H9 (cell line): ENCODE measurements at regions not wholly inside any gene's neighbourhood (a gene's known extent, or its start where the extent isn't known, plus 50 kb on each side); places are given as distances from the start of the nearest gene placed in this dataset.

Experiments
- DNase-seq: peaks from one replicate; pipeline ENCODE4 v3.0.0-alpha.2; 2017
- H2AFZ ChIP-seq: one replicate; pipeline ENCODE4 v1.6.1; 2013; ENCODE audit warnings: mild to moderate bottlenecking, low read length, control low read depth, moderate library complexity
- H2AK5ac ChIP-seq: 2 replicates; pipeline ENCODE4 v1.6.1; 2013; ENCODE audit warnings: low read length, control low read depth, mixed read lengths; ENCODE audit not compliant: insufficient read length
- H2BK120ac ChIP-seq: one replicate; pipeline ENCODE4 v1.6.1; 2013; ENCODE audit warnings: low read depth, mild to moderate bottlenecking, low read length, control low read depth, inconsistent platforms; ENCODE audit not compliant: poor library complexity, severe bottlenecking
- H2BK12ac ChIP-seq: 2 replicates; pipeline ENCODE4 v1.6.1; 2013; ENCODE audit warnings: low read length, control low read depth, mixed read lengths, low read depth; ENCODE audit not compliant: insufficient read length
- H2BK15ac ChIP-seq: 2 replicates; pipeline ENCODE4 v1.6.1; 2013; ENCODE audit warnings: low read depth, low read length, control low read depth
- H2BK20ac ChIP-seq: one replicate; pipeline ENCODE4 v1.6.1; 2013; ENCODE audit warnings: low read depth, mild to moderate bottlenecking, low read length, control low read depth, inconsistent platforms; ENCODE audit not compliant: poor library complexity, severe bottlenecking
- H2BK5ac ChIP-seq: 2 replicates; pipeline ENCODE4 v1.6.1; 2013; ENCODE audit warnings: low read length, control low read depth, mixed read lengths; ENCODE audit not compliant: insufficient read length
- H3K14ac ChIP-seq: 2 replicates; pipeline ENCODE4 v1.6.1; 2013; ENCODE audit warnings: low read length, control low read depth; ENCODE audit not compliant: insufficient read depth
- H3K18ac ChIP-seq: 2 replicates; pipeline ENCODE4 v1.6.1; 2013; ENCODE audit warnings: low read depth, mild to moderate bottlenecking, mixed read lengths, low read length, control low read depth; ENCODE audit not compliant: insufficient read length
- H3K23ac ChIP-seq: 2 replicates; pipeline ENCODE4 v1.6.1; 2013; ENCODE audit warnings: low read length, control low read depth, mixed read lengths, low read depth; ENCODE audit not compliant: insufficient read length
- H3K23me2 ChIP-seq: 2 replicates; pipeline ENCODE4 v1.6.1; 2013; ENCODE audit warnings: low read depth, mild to moderate bottlenecking, mixed read lengths, low read length, control low read depth; ENCODE audit not compliant: insufficient read length, poor library complexity, severe bottlenecking
- H3K27ac ChIP-seq: 2 replicates; pipeline ENCODE4 v1.5.1; 2013; ENCODE audit warnings: low read length, control low read depth, mixed read lengths, low read depth; ENCODE audit not compliant: insufficient read length
- H3K27me3 ChIP-seq: 2 replicates; pipeline ENCODE4 v1.6.1; 2013; ENCODE audit warnings: low read length, control low read depth, inconsistent platforms; ENCODE audit not compliant: insufficient read depth
- H3K4ac ChIP-seq: 2 replicates; pipeline ENCODE4 v1.6.1; 2013; ENCODE audit warnings: low read depth, mild to moderate bottlenecking, control low read depth, inconsistent platforms, low read length, moderate library complexity
- H3K4me1 ChIP-seq: 2 replicates; pipeline ENCODE4 v1.6.1; 2013; ENCODE audit warnings: low read length, control low read depth, inconsistent platforms; ENCODE audit not compliant: insufficient read depth
- H3K4me2 ChIP-seq: 2 replicates; pipeline ENCODE4 v1.6.1; 2013; ENCODE audit warnings: low read length, control low read depth, mixed read lengths; ENCODE audit not compliant: insufficient read length, insufficient read depth
- H3K56ac ChIP-seq: 2 replicates; pipeline ENCODE4 v1.6.1; 2013; ENCODE audit warnings: low read depth, mild to moderate bottlenecking, mixed read lengths, low read length, control low read depth; ENCODE audit not compliant: insufficient read length
- H3K79me1 ChIP-seq: 2 replicates; pipeline ENCODE4 v1.6.1; 2013; ENCODE audit warnings: low read depth, mild to moderate bottlenecking, moderate library complexity, low read length, control low read depth, inconsistent platforms; ENCODE audit not compliant: insufficient read depth, poor library complexity, severe bottlenecking
- H3K79me2 ChIP-seq: 2 replicates; pipeline ENCODE4 v1.6.1; 2013; ENCODE audit warnings: low read length, control low read depth, inconsistent platforms; ENCODE audit not compliant: insufficient read depth
- H3K9ac ChIP-seq: 2 replicates; pipeline ENCODE4 v1.6.1; 2013; ENCODE audit warnings: low read length, control low read depth, mixed read lengths; ENCODE audit not compliant: insufficient read length; ENCODE audit errors: extremely low read depth
- H3K9me3 ChIP-seq: one replicate; pipeline ENCODE4 v1.6.1; 2013; ENCODE audit warnings: low read depth, low read length, inconsistent platforms; ENCODE audit not compliant: control insufficient read depth
- H3T11ph ChIP-seq: one replicate; pipeline ENCODE4 v1.6.1; 2013; ENCODE audit warnings: mild to moderate bottlenecking, low read length, control low read depth, inconsistent platforms
- H4K20me1 ChIP-seq: one replicate; pipeline ENCODE4 v1.6.1; 2013; ENCODE audit not compliant: control insufficient read depth, insufficient read length, insufficient read depth
- H4K5ac ChIP-seq: 2 replicates; pipeline ENCODE4 v1.6.1; 2013; ENCODE audit warnings: low read depth, mild to moderate bottlenecking, mixed read lengths, low read length, control low read depth; ENCODE audit not compliant: insufficient read length
- H4K8ac ChIP-seq: replicated peaks from 2 replicates; pipeline ENCODE4 v1.6.1; 2013; ENCODE audit warnings: low read length, control low read depth, mixed read lengths, low read depth; ENCODE audit not compliant: insufficient read length
- H4K91ac ChIP-seq: 2 replicates; pipeline ENCODE4 v1.6.1; 2013; ENCODE audit warnings: low read depth, mild to moderate bottlenecking, moderate library complexity, mixed read lengths, low read length, control low read depth; ENCODE audit not compliant: insufficient read length
- H3K27ac Mint-ChIP-seq, 3 experiments: 2 replicates in 2 of 3; 3 replicates in 1 of 3; pipeline ENCODE4 v1.8.0; 2020 to 2021; ENCODE audit warnings: mixed read lengths in 3 of 3, mild to moderate bottlenecking in 1 of 3, moderate library complexity in 1 of 3
- H3K27me3 Mint-ChIP-seq: 2 replicates; pipeline ENCODE4 v1.8.0; 2021; ENCODE audit warnings: low read depth, mild to moderate bottlenecking, moderate library complexity, mixed read lengths
- H3K36me3 Mint-ChIP-seq, 3 experiments: 2 replicates in 2 of 3; 3 replicates in 1 of 3; pipeline ENCODE4 v1.8.0; 2020 to 2021; ENCODE audit warnings: low read depth in 3 of 3, mixed read lengths in 3 of 3; ENCODE audit not compliant: insufficient read depth in 1 of 3
- H3K4me1 Mint-ChIP-seq, 2 experiments: 2 replicates each; pipeline ENCODE4 v1.8.0; 2020; ENCODE audit warnings: mixed read lengths in 2 of 2
- H3K4me3 Mint-ChIP-seq, 2 experiments: 2 replicates in 1 of 2; 3 replicates in 1 of 2; pipeline ENCODE4 v1.8.0; 2020 to 2021; ENCODE audit warnings: mild to moderate bottlenecking in 2 of 2, mixed read lengths in 2 of 2, moderate library complexity in 1 of 2
- H3K9me3 Mint-ChIP-seq, 2 experiments: 2 replicates in 1 of 2; 3 replicates in 1 of 2; pipeline ENCODE4 v1.8.0; 2020; ENCODE audit warnings: mild to moderate bottlenecking in 2 of 2, mixed read lengths in 2 of 2, moderate library complexity in 1 of 2
- WGBS: extraction: QIAGEN DNeasy Blood & Tissue Kit; methylation state at CpG from one replicate; pipeline ENCODE4 v1.1.7; 2013; ENCODE audit warnings: missing lambda C conversion rate, low lambda C conversion rate, mixed read lengths; ENCODE audit not compliant: insufficient read length; ENCODE audit errors: extremely low coverage; 5-methylcytosine and 5-hydroxymethylcytosine counted together
- TF ChIP-seq, protein P1 (sequence below): fragments of 200-600 bp; sonication (generic); conservative IDR thresholded peaks from 3 replicates; pipeline ENCODE4 v1.8.0; 2021; ENCODE audit warnings: antibody characterized with exemption, mild to moderate bottlenecking

- H3K14ac ChIP-seq: no peak overlapping the region
- H3K27ac Mint-ChIP-seq: no peak overlapping the region
- peaks cover 10 to 12% of the 10 kb centered on the region in 2 experiments for H3K9me3 Mint-ChIP-seq
- H4K20me1 ChIP-seq: no peaks in the 10 kb centered on the region
- no peak overlapping the region for H4K8ac ChIP-seq
- no peak overlapping the region for H2AFZ ChIP-seq
- no peak overlapping the region for H3K18ac ChIP-seq
- H2BK20ac ChIP-seq: no peak overlapping the region
- no peak overlapping the region for H2BK5ac ChIP-seq
- no peak overlapping the region for H2BK12ac ChIP-seq
- H3K9ac ChIP-seq: no peak overlapping the region
- no peaks in the 10 kb centered on the region for H3K27me3 ChIP-seq
- no peak overlapping the region for H3K27ac ChIP-seq
- H3K9me3 ChIP-seq: no peaks in the 10 kb centered on the region
- H3K4me1 ChIP-seq: no peaks in the 10 kb centered on the region
- WGBS: no CpG with 5 or more reads among the region's 3 CpGs
- H3K36me3 Mint-ChIP-seq: peaks cover 0 to 13% (median 0%) of the 10 kb centered on the region in 3 experiments; a peak in 3 of 7 replicates
- no peak overlapping the region for H3K23ac ChIP-seq
- no peak overlapping the region for H3K4ac ChIP-seq
- no peaks in the 10 kb centered on the region for H3K23me2 ChIP-seq
- H4K5ac ChIP-seq: no peak overlapping the region
- H2AK5ac ChIP-seq: no peak overlapping the region
- H3K4me1 Mint-ChIP-seq: peaks cover 8% of the 10 kb centered on the region in 2 experiments; a peak in 2 of 4 replicates
- no peak overlapping the region for H3T11ph ChIP-seq
- no peak overlapping the region for H3K56ac ChIP-seq
- no peak overlapping the region for H4K91ac ChIP-seq
- DNase-seq: no peak
- no peak overlapping the region for H2BK15ac ChIP-seq
- H3K4me2 ChIP-seq: no peak overlapping the region
- no peaks in the 10 kb centered on the region for H3K27me3 Mint-ChIP-seq
- no peaks in the 10 kb centered on the region for H3K79me2 ChIP-seq
- no peak overlapping the region for H2BK120ac ChIP-seq
- H3K79me1 ChIP-seq: no peaks in the 10 kb centered on the region
- H3K4me3 Mint-ChIP-seq: no peak overlapping the region
- TF ChIP-seq, protein P1, sequence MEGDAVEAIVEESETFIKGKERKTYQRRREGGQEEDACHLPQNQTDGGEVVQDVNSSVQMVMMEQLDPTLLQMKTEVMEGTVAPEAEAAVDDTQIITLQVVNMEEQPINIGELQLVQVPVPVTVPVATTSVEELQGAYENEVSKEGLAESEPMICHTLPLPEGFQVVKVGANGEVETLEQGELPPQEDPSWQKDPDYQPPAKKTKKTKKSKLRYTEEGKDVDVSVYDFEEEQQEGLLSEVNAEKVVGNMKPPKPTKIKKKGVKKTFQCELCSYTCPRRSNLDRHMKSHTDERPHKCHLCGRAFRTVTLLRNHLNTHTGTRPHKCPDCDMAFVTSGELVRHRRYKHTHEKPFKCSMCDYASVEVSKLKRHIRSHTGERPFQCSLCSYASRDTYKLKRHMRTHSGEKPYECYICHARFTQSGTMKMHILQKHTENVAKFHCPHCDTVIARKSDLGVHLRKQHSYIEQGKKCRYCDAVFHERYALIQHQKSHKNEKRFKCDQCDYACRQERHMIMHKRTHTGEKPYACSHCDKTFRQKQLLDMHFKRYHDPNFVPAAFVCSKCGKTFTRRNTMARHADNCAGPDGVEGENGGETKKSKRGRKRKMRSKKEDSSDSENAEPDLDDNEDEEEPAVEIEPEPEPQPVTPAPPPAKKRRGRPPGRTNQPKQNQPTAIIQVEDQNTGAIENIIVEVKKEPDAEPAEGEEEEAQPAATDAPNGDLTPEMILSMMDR: no peak
These were observed 914.3 kb upstream of the ARPP21 start for GRCh38 chr3:34724916-34725499.
